ENCODE measurements at regions not wholly inside any gene's neighbourhood (a gene's known extent, or its start where the extent isn't known, plus 50 kb on each side); places are given as distances from the start of the nearest gene placed in this dataset.

GRCh38 chr5:4191041-4191440 lies 595.4 kb downstream of the IRX1 start:
- no peak for TF ChIP-seq EP300 (IDR thresholded peaks at IDR 0.05)
- TF ChIP-seq CTCF (IDR thresholded peaks at IDR 0.05) = no peak
- no peak for TF ChIP-seq POLR2A (IDR thresholded peaks at IDR 0.05)

Data from ovary (tissue), 3 donors.